ENCODE measurements at regions not wholly inside any gene's neighbourhood (a gene's known extent, or its start where the extent isn't known, plus 50 kb on each side); places are given as distances from the start of the nearest gene placed in this dataset.

GRCh38 chr4:147102596-147102995 lies 156.9 kb upstream of the TTC29 start:
- H3K4me3 ChIP-seq (replicated peaks; ENCODE audit: insufficient read depth, low read length): no peak overlapping the region
- no peak overlapping the region for H3K27ac ChIP-seq (replicated peaks)
- peaks cover 2% of the 10 kb centered on the region for H3K27me3 ChIP-seq (ENCODE audit: insufficient read depth, poor library complexity, severe bottlenecking)
- DNase-seq (ENCODE audit: low read depth in 1 of 2, low spot score in 1 of 2): no peak
- TF ChIP-seq GABPA (IDR thresholded peaks at IDR 0.05; ENCODE audit: low read depth): no peak

DNA sequence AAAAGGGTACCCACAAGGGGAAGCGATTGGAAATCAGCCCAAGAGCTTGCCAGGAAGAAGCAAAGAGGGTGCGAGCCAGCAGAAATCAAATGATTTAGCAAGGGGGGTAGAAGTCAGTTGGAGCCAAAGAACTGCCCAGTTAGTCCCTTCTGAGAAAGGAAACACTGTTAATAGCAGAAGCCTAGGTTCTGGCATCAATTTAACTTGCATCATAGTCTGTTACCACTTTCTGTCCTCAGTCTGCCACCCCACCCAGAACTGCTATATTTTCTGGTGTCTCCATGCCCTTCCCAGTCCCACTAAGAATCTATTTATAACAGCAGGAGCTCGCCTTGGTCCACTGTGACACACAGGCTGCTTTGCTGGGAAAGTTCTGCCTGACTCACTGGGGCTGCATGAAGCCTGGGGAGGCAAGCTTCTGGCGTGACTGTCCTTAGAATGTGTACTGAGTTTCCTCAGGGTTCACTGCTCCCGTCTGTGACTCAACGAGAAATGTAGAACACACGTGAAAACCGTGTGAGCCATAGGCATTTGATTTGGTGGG lies 157.8 kb upstream of the TTC29 start:
- no peak for DNase-seq (ENCODE audit: low read depth in 1 of 2, low spot score in 1 of 2)
- H3K27me3 ChIP-seq (ENCODE audit: insufficient read depth, poor library complexity, severe bottlenecking): peaks cover 2% of the 10 kb centered on the region
- TF ChIP-seq POLR2AphosphoS5 (IDR thresholded peaks at IDR 0.05; ENCODE audit: low read depth): no peak
- no peak overlapping the region for H3K27ac ChIP-seq (replicated peaks)
- no peak overlapping the region for H3K4me3 ChIP-seq (replicated peaks; ENCODE audit: insufficient read depth, low read length)

- no peak for DNase-seq (ENCODE audit: low read depth in 1 of 2, low spot score in 1 of 2)
- Histone ChIP-seq H3K27ac (replicated peaks) (no peak overlapping the region), H3K4me3 (replicated peaks; ENCODE audit: insufficient read depth, low read length) (no peak overlapping the region), H3K27me3 (ENCODE audit: insufficient read depth, poor library complexity, severe bottlenecking) (peaks cover 2% of the 10 kb centered on the region)
- TF ChIP-seq, protein P1, sequence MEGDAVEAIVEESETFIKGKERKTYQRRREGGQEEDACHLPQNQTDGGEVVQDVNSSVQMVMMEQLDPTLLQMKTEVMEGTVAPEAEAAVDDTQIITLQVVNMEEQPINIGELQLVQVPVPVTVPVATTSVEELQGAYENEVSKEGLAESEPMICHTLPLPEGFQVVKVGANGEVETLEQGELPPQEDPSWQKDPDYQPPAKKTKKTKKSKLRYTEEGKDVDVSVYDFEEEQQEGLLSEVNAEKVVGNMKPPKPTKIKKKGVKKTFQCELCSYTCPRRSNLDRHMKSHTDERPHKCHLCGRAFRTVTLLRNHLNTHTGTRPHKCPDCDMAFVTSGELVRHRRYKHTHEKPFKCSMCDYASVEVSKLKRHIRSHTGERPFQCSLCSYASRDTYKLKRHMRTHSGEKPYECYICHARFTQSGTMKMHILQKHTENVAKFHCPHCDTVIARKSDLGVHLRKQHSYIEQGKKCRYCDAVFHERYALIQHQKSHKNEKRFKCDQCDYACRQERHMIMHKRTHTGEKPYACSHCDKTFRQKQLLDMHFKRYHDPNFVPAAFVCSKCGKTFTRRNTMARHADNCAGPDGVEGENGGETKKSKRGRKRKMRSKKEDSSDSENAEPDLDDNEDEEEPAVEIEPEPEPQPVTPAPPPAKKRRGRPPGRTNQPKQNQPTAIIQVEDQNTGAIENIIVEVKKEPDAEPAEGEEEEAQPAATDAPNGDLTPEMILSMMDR (IDR thresholded peaks at IDR 0.05; ENCODE audit: insufficient read depth, low read length): no peak
- TF ChIP-seq SPI1 (IDR thresholded peaks at IDR 0.05; ENCODE audit: borderline replicate concordance, low read depth): no peak
- no peak for TF ChIP-seq GABPA (IDR thresholded peaks at IDR 0.05; ENCODE audit: low read depth)
- TF ChIP-seq, protein P2, sequence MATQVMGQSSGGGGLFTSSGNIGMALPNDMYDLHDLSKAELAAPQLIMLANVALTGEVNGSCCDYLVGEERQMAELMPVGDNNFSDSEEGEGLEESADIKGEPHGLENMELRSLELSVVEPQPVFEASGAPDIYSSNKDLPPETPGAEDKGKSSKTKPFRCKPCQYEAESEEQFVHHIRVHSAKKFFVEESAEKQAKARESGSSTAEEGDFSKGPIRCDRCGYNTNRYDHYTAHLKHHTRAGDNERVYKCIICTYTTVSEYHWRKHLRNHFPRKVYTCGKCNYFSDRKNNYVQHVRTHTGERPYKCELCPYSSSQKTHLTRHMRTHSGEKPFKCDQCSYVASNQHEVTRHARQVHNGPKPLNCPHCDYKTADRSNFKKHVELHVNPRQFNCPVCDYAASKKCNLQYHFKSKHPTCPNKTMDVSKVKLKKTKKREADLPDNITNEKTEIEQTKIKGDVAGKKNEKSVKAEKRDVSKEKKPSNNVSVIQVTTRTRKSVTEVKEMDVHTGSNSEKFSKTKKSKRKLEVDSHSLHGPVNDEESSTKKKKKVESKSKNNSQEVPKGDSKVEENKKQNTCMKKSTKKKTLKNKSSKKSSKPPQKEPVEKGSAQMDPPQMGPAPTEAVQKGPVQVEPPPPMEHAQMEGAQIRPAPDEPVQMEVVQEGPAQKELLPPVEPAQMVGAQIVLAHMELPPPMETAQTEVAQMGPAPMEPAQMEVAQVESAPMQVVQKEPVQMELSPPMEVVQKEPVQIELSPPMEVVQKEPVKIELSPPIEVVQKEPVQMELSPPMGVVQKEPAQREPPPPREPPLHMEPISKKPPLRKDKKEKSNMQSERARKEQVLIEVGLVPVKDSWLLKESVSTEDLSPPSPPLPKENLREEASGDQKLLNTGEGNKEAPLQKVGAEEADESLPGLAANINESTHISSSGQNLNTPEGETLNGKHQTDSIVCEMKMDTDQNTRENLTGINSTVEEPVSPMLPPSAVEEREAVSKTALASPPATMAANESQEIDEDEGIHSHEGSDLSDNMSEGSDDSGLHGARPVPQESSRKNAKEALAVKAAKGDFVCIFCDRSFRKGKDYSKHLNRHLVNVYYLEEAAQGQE (IDR thresholded peaks at IDR 0.05; ENCODE audit: insufficient replicate concordance, low read depth): no peak
- TF ChIP-seq POLR2AphosphoS5 (IDR thresholded peaks at IDR 0.05; ENCODE audit: low read depth): no peak
Measured at GRCh38 chr4:147104768-147105167, 159.1 kb upstream of the TTC29 start.

- no peak overlapping the region for H3K4me3 ChIP-seq (replicated peaks; ENCODE audit: insufficient read depth, low read length)
- TF ChIP-seq SPI1 (IDR thresholded peaks at IDR 0.05; ENCODE audit: borderline replicate concordance, low read depth): no peak
- TF ChIP-seq, protein P1 (IDR thresholded peaks at IDR 0.05; ENCODE audit: insufficient read depth, low read length): no peak
- TF ChIP-seq, protein P2 (IDR thresholded peaks at IDR 0.05; ENCODE audit: insufficient replicate concordance, low read depth): no peak
- TF ChIP-seq POLR2AphosphoS5 (IDR thresholded peaks at IDR 0.05; ENCODE audit: low read depth): no peak
- TF ChIP-seq GABPA (IDR thresholded peaks at IDR 0.05; ENCODE audit: low read depth): no peak
- H3K27ac ChIP-seq (replicated peaks): no peak overlapping the region
- H3K27me3 ChIP-seq (ENCODE audit: insufficient read depth, poor library complexity, severe bottlenecking): peaks cover 2% of the 10 kb centered on the region
- DNase-seq (ENCODE audit: low read depth in 1 of 2, low spot score in 1 of 2): no peak
Measured at GRCh38 chr4:147108409-147108808, 162.7 kb upstream of the TTC29 start.

DNA sequence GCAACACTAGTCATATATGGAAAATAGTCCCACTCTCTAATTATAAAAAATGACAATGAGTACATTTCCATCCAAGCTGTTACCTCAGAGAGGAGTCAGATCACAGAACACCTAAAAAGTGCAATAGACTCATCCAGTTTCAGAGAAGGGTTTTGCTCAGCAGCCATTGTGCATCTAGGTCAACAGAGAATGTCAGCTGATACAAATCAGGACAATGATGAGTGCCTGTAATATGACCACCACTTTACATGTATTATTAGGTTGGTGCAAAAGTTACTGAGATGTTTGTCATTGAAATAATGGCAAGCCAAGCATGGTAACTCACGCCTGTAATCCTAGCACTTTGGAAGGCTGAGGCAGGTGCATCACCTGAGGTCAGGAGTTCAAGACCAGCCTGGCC lies 164.1 kb upstream of the TTC29 start:
- no peak for DNase-seq (ENCODE audit: low read depth in 1 of 2, low spot score in 1 of 2)
- TF ChIP-seq, protein P2 (IDR thresholded peaks at IDR 0.05; ENCODE audit: insufficient replicate concordance, low read depth): no peak
- TF ChIP-seq GABPA (IDR thresholded peaks at IDR 0.05; ENCODE audit: low read depth) (no peak), SPI1 (IDR thresholded peaks at IDR 0.05; ENCODE audit: borderline replicate concordance, low read depth) (no peak), POLR2AphosphoS5 (IDR thresholded peaks at IDR 0.05; ENCODE audit: low read depth) (no peak)
- TF ChIP-seq, protein P1 (IDR thresholded peaks at IDR 0.05; ENCODE audit: insufficient read depth, low read length): no peak
- Histone ChIP-seq H3K27ac (replicated peaks) (no peak overlapping the region), H3K4me3 (replicated peaks; ENCODE audit: insufficient read depth, low read length) (no peak overlapping the region), H3K27me3 (ENCODE audit: insufficient read depth, poor library complexity, severe bottlenecking) (no peaks in the 10 kb centered on the region)
